ENCODE measurements at regions not wholly inside any gene's neighbourhood (a gene's known extent, or its start where the extent isn't known, plus 50 kb on each side); places are given as distances from the start of the nearest gene placed in this dataset.
"Not testable (repeated sequence)": the region's sequence is repeated elsewhere in the genome, so short reads cannot be mapped to it uniquely, and the experiment has no call there.

DNA sequence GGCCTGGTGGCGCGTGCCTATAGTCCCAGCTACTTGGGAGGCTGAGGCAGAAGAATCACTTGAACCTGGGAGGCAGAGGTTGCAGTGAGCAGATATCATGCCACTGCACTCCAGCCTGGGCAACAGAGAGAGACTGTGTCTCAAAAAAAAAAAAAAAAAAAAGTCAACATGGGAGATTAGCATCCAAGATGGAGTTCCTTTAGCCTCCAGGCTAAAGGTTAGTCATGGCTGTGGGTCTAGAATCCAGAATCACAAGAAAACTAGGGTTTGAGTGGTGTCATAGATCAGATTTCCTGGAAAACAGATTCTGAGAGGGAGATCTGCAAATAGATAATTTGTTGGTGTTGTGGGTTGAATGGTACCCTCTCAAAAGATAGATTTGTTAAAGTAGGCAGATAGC lies 117.2 kb downstream of the CD24 start:
- TF ChIP-seq, protein P1, sequence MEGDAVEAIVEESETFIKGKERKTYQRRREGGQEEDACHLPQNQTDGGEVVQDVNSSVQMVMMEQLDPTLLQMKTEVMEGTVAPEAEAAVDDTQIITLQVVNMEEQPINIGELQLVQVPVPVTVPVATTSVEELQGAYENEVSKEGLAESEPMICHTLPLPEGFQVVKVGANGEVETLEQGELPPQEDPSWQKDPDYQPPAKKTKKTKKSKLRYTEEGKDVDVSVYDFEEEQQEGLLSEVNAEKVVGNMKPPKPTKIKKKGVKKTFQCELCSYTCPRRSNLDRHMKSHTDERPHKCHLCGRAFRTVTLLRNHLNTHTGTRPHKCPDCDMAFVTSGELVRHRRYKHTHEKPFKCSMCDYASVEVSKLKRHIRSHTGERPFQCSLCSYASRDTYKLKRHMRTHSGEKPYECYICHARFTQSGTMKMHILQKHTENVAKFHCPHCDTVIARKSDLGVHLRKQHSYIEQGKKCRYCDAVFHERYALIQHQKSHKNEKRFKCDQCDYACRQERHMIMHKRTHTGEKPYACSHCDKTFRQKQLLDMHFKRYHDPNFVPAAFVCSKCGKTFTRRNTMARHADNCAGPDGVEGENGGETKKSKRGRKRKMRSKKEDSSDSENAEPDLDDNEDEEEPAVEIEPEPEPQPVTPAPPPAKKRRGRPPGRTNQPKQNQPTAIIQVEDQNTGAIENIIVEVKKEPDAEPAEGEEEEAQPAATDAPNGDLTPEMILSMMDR (IDR thresholded peaks at IDR 0.05): not testable (repeated sequence)
- TF ChIP-seq POLR2A (IDR thresholded peaks at IDR 0.05): not testable (repeated sequence)
